ENCODE measurements at regions not wholly inside any gene's neighbourhood (a gene's known extent, or its start where the extent isn't known, plus 50 kb on each side); places are given as distances from the start of the nearest gene placed in this dataset.
"Not testable (repeated sequence)": the region's sequence is repeated elsewhere in the genome, so short reads cannot be mapped to it uniquely, and the experiment has no call there.

- no peak for DNase-seq
These were observed 532.3 kb upstream of the SMIM31 start for GRCh38 chr4:164221631-164222030.

- DNase-seq = no peak
These were observed 529.1 kb upstream of the SMIM31 start for GRCh38 chr4:164224871-164225270.

- no peak for DNase-seq
These were observed 524.7 kb upstream of the SMIM31 start for GRCh38 chr4:164229255-164229654.

GRCh38 chr4:164239433-164239832 is 514.5 kb upstream of the SMIM31 start:
- no peak for DNase-seq

- DNase-seq = no peak
These were observed 514.0 kb upstream of the SMIM31 start for GRCh38 chr4:164239976-164240375.

GRCh38 chr4:164251257-164251656 is 502.7 kb upstream of the SMIM31 start:
- no peak for DNase-seq

GRCh38 chr4:164252286-164252685 is 501.6 kb upstream of the SMIM31 start:
- no peak for DNase-seq

GRCh38 chr4:164261831-164262230 is 492.1 kb upstream of the SMIM31 start:
- no peak for DNase-seq

- DNase-seq = not testable (repeated sequence)
These were observed 491.4 kb upstream of the SMIM31 start for GRCh38 chr4:164262508-164262907.

- DNase-seq = not testable (repeated sequence)
These were observed 476.5 kb upstream of the SMIM31 start for GRCh38 chr4:164277414-164277813.

- DNase-seq = no peak
These were observed 466.8 kb upstream of the SMIM31 start for GRCh38 chr4:164287173-164287572.

GRCh38 chr4:164288578-164288977 is 465.4 kb upstream of the SMIM31 start:
- no peak for DNase-seq

GRCh38 chr4:164293203-164293602 is 460.7 kb upstream of the SMIM31 start:
- no peak for DNase-seq

GRCh38 chr4:164293743-164294142 is 460.2 kb upstream of the SMIM31 start:
- DNase-seq = no peak

GRCh38 chr4:164301430-164301829 is 452.5 kb upstream of the SMIM31 start:
- DNase-seq = no peak

- DNase-seq = no peak
These were observed 449.8 kb upstream of the SMIM31 start for GRCh38 chr4:164304101-164304639.

- no peak for DNase-seq
These were observed 449.1 kb upstream of the SMIM31 start for GRCh38 chr4:164304861-164305260.

GRCh38 chr4:164307262-164307661 is 446.7 kb upstream of the SMIM31 start:
- no peak for DNase-seq

GRCh38 chr4:164312671-164313070 is 441.3 kb upstream of the SMIM31 start:
- DNase-seq = no peak

GRCh38 chr4:164313853-164314252 is 440.1 kb upstream of the SMIM31 start:
- DNase-seq = no peak

GRCh38 chr4:164318350-164318749 is 435.6 kb upstream of the SMIM31 start:
- no peak for DNase-seq

- no peak for DNase-seq
These were observed 434.2 kb upstream of the SMIM31 start for GRCh38 chr4:164319688-164320087.

- DNase-seq = no peak
These were observed 433.1 kb upstream of the SMIM31 start for GRCh38 chr4:164320847-164321246.

GRCh38 chr4:164326056-164326455 is 427.9 kb upstream of the SMIM31 start:
- no peak for DNase-seq

GRCh38 chr4:164337219-164337944 is 416.5 kb upstream of the SMIM31 start:
- DNase-seq = no peak
